GM19023 (cell line): ENCODE measurements at regions not wholly inside any gene's neighbourhood (a gene's known extent, or its start where the extent isn't known, plus 50 kb on each side); places are given as distances from the start of the nearest gene placed in this dataset.
"Not testable (repeated sequence)": the region's sequence is repeated elsewhere in the genome, so short reads cannot be mapped to it uniquely, and the experiment has no call there.

Source experiments
- ATAC-seq: cut with Tn5 transposase; IDR thresholded peaks from one replicate; pipeline ENCODE4 v1.9.1; 2021; ENCODE audit warnings: mild to moderate bottlenecking, moderate library complexity; ENCODE audit not compliant: unreplicated experiment

DNA sequence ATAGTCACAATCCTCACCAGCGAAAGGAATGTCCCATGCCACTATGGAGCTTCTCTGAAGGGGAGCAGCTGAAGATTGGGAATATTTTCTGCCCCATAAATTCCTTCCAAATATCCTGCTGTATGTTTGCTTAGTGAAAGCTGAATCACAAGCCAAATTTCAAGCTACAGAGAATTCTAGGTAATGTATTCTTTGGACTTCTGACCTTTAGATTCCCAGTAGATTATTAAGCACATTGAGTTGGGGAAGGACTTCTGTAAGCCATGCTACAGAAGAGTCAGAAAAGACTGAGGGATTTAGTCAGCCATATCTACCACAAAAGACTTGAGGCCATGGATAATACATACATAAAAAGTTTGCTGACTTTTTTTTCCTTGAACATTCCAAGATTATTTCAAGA, 1342.0 kb upstream of the NUDT12 start:
- ATAC-seq = no peak

DNA sequence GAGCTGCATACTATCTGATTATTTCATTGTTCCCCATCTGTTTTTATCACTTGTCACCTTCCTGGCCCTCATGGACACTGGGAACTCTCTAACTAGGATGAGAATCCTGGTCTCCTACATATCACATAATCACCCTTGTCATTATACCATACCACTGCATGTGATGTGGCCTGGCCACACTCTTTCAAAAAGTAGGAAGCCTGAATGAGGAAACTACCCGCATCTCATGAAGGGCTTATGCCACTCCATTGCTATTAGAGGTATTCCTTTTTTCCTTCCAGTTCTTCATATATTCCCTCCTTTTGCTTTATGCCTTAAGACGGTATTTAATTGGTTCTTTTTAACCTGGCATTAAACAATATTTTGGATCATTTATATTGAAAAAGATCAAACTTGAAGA, 1341.4 kb upstream of the NUDT12 start:
- ATAC-seq = no peak

DNA sequence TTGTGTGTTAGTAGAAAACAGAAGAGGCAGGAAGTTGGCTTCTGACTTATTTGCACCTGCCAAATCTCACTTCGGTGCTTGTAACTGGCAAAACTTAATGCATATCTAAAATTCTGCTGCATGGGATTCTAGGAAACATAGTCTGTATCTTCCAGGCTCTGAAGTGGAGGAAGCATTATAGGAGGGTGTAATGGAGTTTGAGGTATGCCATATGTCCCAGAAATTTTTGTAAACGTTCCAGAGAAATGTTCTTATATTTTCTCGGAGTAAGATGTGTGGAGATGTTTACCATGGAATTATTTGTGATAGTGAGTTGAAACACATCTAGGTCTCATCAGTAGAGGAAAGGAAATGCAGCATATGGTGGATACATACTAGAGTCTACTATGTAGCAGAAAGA, 1329.0 kb upstream of the NUDT12 start:
- ATAC-seq = no peak

DNA sequence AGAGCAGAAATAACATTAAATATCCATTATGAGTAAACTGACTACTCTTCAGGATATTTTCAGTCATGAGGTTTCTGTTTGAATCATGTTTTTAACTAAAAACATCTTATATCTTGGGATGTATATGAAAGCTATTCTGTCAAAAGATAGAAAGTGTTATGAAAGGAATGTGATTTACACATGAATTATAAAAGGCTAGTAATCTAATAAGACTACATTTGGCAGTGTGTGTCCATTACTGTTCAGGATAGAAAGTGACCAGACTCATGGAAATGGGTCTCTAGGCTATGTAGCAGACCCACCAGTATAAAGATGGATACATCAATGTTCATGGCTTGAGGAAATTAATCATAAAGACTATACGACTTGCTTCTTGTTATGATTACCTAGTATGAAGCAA, 1328.2 kb upstream of the NUDT12 start:
- ATAC-seq = no peak

DNA sequence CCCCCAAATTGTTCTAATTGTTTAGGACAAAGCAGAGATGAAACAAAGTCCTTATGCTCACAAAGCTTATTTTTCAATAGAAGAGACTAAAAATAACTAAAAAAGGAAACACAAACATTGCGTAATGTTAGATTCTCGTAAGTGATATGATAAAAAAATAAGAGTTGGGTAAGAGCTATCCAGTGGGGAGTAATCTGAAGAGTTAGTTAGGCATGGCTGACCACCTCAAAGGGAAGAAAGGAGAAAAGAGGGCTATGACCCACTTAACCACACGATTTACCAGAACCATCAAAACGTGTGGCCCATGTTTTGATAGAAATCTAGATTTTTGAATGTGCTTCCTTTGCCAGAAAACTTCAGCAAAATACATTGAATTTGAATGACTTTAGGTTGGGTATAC, 1296.8 kb upstream of the NUDT12 start:
- no peak for ATAC-seq

DNA sequence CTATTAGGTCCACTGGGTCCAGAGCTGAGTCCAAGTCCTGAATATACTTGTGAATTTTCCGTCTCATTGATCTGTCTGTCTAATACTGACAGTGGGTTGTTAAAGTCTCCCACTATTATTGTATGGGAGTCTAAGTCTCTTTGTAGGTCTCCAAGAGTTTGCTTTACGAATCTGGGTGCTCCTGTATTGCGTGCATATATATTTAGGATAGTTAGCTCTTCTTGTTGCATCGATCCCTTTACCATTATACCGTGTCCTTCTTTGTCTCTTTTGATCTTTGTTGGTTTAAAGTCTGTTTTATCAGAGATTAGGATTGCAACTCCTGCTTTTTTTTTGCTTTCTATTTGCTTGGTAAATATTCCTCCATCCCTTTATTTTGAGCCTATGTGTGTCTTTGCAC, 1289.5 kb upstream of the NUDT12 start:
- not testable (repeated sequence) for ATAC-seq

GRCh38 chr5:104845541-104845940, 1283.0 kb upstream of the NUDT12 start:
- no peak for ATAC-seq

GRCh38 chr5:104843822-104844221, 1281.2 kb upstream of the NUDT12 start:
- no peak for ATAC-seq

DNA sequence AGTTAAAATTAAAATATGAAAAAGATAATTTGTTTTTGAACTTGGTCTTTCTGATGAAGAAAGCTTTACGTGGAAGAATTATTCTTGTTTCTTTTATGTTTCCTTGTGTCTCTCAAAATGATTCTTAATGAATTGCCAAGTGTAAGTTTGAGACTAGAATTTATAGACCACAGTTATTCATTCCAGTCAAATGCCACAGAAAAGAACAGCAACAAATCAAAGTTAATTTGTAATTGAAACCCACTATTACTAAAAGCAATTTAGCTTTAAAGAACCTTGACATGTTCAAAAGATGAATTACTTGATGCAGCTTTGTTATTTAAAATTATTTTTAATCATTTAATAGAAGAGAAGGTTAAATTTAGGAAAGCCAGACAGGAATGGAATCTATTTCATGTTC, 1277.7 kb upstream of the NUDT12 start:
- ATAC-seq = no peak

DNA sequence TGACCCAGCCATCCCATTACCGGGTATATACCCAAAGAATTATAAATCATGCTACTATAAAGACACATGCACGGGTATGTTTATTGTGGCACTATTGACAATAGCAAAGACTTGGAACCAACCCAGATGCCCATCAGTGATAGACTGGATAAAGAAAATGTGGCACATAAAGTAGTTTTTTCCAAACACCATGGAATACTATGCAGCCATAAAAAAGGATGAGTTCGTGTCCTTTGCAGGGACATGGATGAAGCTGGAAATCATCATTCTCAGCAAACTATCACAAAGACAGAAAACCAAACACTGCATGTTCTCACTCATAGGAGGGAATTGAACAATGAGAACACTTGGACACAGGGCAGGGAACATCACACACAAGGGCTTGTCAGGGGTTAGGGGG, 1268.9 kb upstream of the NUDT12 start:
- not testable (repeated sequence) for ATAC-seq

- no peak for ATAC-seq
These were observed 1259.0 kb upstream of the NUDT12 start for GRCh38 chr5:104821606-104822005.

DNA sequence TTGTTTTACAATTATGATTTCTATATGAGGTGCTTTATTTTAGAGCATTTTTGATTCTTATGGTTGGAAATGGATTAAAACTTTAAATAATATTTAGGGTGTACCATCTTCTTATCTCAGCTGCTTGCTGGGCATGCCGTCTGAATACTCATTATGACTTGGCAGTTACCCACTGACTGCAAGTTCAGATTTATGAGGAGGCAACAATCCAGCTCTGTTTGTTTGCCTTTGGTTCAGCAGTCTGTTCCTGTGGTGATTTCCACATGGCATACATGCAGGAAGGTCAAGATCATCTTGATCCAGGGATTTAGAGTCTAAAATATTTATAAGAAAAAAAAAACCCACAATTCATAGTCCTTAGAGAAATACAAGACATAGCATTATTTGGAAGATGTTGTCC, 1254.5 kb upstream of the NUDT12 start:
- ATAC-seq = no peak

DNA sequence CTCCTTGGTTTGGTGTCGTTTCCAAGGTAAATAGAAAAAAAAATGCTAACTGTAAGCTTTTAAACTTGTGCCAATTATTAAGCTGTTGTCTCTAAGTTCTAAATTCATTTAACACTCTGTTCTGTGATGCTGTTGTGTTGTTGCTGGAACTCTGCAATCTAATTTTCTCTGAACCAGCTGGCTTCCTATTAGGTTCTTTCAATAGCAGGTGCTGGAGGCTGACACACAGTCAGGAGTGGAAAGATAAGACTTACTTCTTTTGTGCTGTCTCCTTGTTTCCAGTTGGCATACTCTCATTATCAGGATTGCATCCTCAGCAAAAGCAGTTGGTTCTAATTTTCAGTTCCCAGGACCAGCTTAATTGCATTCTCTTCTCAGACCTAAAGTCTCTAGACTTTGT, 1252.6 kb upstream of the NUDT12 start:
- no peak for ATAC-seq

- no peak for ATAC-seq
These were observed 1238.0 kb upstream of the NUDT12 start for GRCh38 chr5:104800440-104801048.

DNA sequence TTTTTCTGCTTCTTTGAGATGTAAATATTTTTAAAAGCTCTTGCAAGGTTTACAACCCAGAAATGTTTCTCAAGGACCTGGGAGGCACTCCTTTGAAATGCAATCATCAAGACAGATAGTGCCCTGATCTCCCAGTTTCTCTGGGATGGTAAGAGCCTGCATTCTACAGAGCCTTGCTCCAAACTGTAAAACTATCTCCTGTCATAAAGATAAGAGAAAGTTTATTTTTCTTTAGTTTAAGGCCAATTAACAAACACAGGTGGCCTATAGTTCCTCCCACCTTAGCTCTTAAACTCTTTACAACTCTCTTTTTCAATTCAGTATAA, 1231.1 kb upstream of the NUDT12 start:
- ATAC-seq = no peak

DNA sequence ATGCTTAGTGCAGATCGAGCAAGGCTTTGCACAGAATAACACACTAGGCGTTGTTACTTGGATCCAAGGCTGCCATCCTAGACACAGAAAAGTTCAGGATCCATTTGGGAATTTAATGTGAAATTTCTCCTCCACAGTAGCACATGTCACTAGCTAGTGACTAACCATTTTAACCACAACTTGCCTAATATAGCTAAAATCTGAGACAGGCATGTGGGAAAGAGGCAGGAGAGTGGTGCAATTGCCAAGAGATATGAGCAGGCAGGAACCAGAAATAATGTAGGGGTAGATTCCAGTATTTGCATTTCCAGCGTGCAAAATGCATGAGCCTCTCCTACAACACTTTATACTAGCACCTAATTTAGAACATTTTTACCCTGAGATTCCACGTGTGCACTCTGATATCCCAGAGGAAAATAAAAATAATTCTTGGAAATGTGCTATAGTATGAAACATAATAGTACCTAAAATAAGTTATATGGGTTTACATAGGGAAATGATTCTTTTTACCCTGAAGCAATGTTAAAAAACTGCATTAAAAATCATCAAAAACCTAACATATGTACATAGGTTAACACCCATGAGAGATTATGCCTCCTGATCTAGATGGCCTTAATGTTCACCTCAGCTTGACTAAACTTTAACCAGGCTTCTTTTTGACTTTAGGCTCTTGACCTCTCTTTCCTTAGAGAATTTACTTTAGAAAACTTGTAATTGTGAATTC, 1230.6 kb upstream of the NUDT12 start:
- ATAC-seq = no peak

DNA sequence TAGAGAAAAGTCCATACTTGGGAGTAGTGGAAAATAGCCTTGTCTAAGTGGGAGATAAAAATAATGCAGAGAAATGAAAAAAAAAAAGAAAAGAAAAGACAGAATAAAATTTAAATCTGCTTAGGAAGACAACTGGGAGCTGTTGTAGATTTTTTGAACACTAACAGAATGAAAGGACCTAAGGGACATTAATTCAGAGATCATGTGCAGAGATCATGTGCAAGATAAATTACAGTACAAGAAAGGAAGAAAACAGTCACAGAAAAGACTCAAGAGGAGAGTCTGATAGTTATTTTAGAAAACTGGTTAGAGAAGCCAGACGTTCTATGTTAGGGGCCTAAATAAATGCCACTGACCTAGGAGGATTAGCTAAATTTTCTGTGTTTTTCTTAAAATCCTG, 1226.8 kb upstream of the NUDT12 start:
- ATAC-seq = no peak

- no peak for ATAC-seq
These were observed 1222.5 kb upstream of the NUDT12 start for GRCh38 chr5:104785097-104785496.

GRCh38 chr5:104774372-104774771, 1211.8 kb upstream of the NUDT12 start:
- ATAC-seq = no peak

DNA sequence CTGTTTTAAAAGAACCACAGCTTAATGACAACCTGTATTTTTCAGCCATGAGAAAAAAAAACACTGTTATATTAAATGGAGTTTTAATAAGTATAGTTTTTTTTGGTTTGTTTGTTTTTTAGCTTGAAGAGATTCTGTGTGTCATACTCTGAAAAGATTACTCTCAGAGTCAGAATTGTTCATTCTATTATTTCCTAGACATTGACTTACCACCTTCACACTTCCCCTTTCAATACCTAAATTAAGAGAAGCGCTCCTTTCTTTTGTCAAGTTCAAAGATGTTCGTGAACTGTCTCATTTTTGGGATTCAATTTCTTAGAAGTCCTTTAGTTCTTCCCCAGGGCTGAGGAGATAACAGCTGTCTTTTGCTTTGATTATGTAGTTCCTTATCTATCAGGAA, 1201.6 kb upstream of the NUDT12 start:
- no peak for ATAC-seq

GRCh38 chr5:104763216-104763615, 1200.6 kb upstream of the NUDT12 start:
- ATAC-seq = no peak

DNA sequence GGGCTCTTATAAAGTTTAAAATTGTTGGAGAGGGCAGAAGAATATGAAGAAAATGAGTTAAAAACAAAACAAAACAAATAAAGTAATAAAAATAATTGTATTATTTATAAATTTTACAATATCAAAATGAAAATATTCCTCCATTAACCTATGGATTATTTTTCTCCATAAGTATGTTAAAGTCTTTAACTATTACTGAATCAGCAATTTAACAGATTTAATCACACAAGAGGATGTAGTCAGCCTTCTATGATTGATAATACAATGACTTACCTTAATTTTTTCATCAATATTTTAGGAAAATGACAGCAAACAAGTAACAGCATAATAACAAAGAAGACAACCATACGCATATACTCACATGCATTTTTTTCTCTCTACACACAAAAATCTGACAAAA, 1195.3 kb upstream of the NUDT12 start:
- ATAC-seq = no peak

- ATAC-seq = no peak
These were observed 1193.2 kb upstream of the NUDT12 start for GRCh38 chr5:104755806-104756205.
